OCI-LY1 (cell line): ENCODE measurements at regions not wholly inside any gene's neighbourhood (a gene's known extent, or its start where the extent isn't known, plus 50 kb on each side); places are given as distances from the start of the nearest gene placed in this dataset.

ENCODE experiments used
- H2AFZ ChIP-seq: fragments of 200-600 bp; sonication (generic), shearing (Covaris generic); 2 replicates; pipeline ENCODE4 v1.6.0; 2014; ENCODE audit warnings: antibody characterized with exemption, mild to moderate bottlenecking, low read length
- H3F3A ChIP-seq: fragments of 200-600 bp; sonication (generic), shearing (Covaris generic); 2 replicates; pipeline ENCODE4 v1.6.0; 2014; ENCODE audit warnings: mild to moderate bottlenecking, antibody characterized with exemption, low read length, moderate library complexity; ENCODE audit not compliant: insufficient read depth
- H3K27ac ChIP-seq: fragments of 200-600 bp; sonication (generic); 2 replicates; pipeline ENCODE4 v1.5.1; 2014; ENCODE audit warnings: low read length, mixed run types, mild to moderate bottlenecking, low read depth; ENCODE audit not compliant: poor library complexity, severe bottlenecking
- H3K27me3 ChIP-seq: fragments of 200-600 bp; sonication (generic); 2 replicates; pipeline ENCODE4 v1.6.0; 2014; ENCODE audit warnings: antibody characterized with exemption, mild to moderate bottlenecking, low read length, moderate library complexity; ENCODE audit not compliant: insufficient read depth
- H3K36me3 ChIP-seq: fragments of 200-600 bp; sonication (generic); 2 replicates; pipeline ENCODE4 v1.6.1; 2014; ENCODE audit warnings: mild to moderate bottlenecking, antibody characterized with exemption, low read length, moderate library complexity, mixed read lengths; ENCODE audit not compliant: insufficient read depth
- H3K4me1 ChIP-seq: fragments of 200-600 bp; sonication (generic); 2 replicates; pipeline ENCODE4 v1.5.1; 2014; ENCODE audit warnings: mild to moderate bottlenecking, low read length, moderate library complexity; ENCODE audit not compliant: insufficient read depth, severe bottlenecking
- H3K4me2 ChIP-seq: fragments of 200-600 bp; sonication (generic), shearing (Covaris generic); 2 replicates; pipeline ENCODE4 v1.6.1; 2014; ENCODE audit warnings: low read length
- H3K4me3 ChIP-seq: fragments of 200-600 bp; sonication (generic); 2 replicates; pipeline ENCODE4 v1.5.1; 2014; ENCODE audit warnings: low read length, low read depth, mild to moderate bottlenecking, mixed read lengths; ENCODE audit not compliant: poor library complexity, severe bottlenecking
- H3K79me2 ChIP-seq: fragments of 200-600 bp; shearing (Covaris generic); 2 replicates; pipeline ENCODE4 v1.6.1; 2016; ENCODE audit warnings: mixed run types, low read length, mixed read lengths; ENCODE audit not compliant: insufficient read depth
- H3K9ac ChIP-seq: fragments of 200-600 bp; sonication (generic), shearing (Covaris generic); 2 replicates; pipeline ENCODE4 v1.6.1; 2014; ENCODE audit warnings: mild to moderate bottlenecking, low read length, mixed read lengths
- H3K9me2 ChIP-seq: fragments of 200-600 bp; sonication (generic), shearing (Covaris generic); 2 replicates; pipeline ENCODE4 v1.6.1; 2014; ENCODE audit warnings: low read depth, mild to moderate bottlenecking, low read length, mixed read lengths
- H3K9me3 ChIP-seq: fragments of 200-600 bp; shearing (Covaris generic); 2 replicates; pipeline ENCODE4 v1.6.1; 2014; ENCODE audit warnings: low read length, mixed read lengths
- H4K20me1 ChIP-seq: fragments of 200-600 bp; sonication (generic), shearing (Covaris generic); 2 replicates; pipeline ENCODE4 v1.6.0; 2016; ENCODE audit warnings: mild to moderate bottlenecking, low read length; ENCODE audit not compliant: insufficient read depth
- EZH2 ChIP-seq: fragments of 200-600 bp; sonication (generic), shearing (Covaris generic); IDR thresholded peaks from 2 replicates; pipeline ENCODE4 v1.8.0; 2017; ENCODE audit warnings: borderline replicate concordance, mixed run types, mild to moderate bottlenecking, antibody characterized with exemption, low read length, moderate library complexity, mixed read lengths
- TF ChIP-seq, protein P1 (sequence below): fragments of 200-600 bp; sonication (generic), shearing (Covaris generic); IDR thresholded peaks from 2 replicates; pipeline ENCODE4 v1.5.1; 2017; ENCODE audit warnings: mild to moderate bottlenecking, antibody characterized with exemption, low read length, moderate library complexity, mixed read lengths

GRCh38 chrX:95903975-95904374 lies 780.7 kb upstream of the DIAPH2 start:
- H3K4me2 ChIP-seq: no peak overlapping the region
- H3K27ac ChIP-seq: no peak overlapping the region
- no peak for TF ChIP-seq EZH2
- TF ChIP-seq, protein P1, sequence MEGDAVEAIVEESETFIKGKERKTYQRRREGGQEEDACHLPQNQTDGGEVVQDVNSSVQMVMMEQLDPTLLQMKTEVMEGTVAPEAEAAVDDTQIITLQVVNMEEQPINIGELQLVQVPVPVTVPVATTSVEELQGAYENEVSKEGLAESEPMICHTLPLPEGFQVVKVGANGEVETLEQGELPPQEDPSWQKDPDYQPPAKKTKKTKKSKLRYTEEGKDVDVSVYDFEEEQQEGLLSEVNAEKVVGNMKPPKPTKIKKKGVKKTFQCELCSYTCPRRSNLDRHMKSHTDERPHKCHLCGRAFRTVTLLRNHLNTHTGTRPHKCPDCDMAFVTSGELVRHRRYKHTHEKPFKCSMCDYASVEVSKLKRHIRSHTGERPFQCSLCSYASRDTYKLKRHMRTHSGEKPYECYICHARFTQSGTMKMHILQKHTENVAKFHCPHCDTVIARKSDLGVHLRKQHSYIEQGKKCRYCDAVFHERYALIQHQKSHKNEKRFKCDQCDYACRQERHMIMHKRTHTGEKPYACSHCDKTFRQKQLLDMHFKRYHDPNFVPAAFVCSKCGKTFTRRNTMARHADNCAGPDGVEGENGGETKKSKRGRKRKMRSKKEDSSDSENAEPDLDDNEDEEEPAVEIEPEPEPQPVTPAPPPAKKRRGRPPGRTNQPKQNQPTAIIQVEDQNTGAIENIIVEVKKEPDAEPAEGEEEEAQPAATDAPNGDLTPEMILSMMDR: no peak
- H3K9ac ChIP-seq: no peak overlapping the region
- no peaks in the 10 kb centered on the region for H3F3A ChIP-seq
- H3K9me3 ChIP-seq: no peaks in the 10 kb centered on the region
- H3K9me2 ChIP-seq: no peaks in the 10 kb centered on the region
- H4K20me1 ChIP-seq: no peaks in the 10 kb centered on the region
- no peaks in the 10 kb centered on the region for H3K4me1 ChIP-seq
- no peaks in the 10 kb centered on the region for H3K79me2 ChIP-seq
- H3K4me3 ChIP-seq: no peak overlapping the region
- H3K36me3 ChIP-seq: no peaks in the 10 kb centered on the region
- H2AFZ ChIP-seq: no peak overlapping the region
- no peaks in the 10 kb centered on the region for H3K27me3 ChIP-seq

DNA sequence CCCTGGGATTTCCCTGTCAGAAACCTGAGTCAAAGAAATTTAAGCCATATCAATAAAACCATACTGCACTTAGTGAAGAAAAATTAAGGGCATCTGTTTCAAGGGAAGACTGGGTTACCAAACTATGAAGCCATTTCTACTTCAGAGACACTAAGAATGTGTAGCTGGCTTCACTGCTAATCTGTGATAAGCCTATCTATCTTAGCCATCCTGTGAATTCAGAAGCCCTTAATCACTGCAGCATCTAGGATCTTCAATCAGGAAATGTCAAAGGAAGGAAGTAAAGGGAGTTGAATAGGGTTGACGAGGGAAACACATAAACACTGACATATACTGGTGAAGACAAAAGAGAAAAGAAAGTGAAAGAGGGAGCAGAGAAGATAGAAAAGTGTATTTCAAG lies 777.6 kb upstream of the DIAPH2 start:
- Histone ChIP-seq H3K27me3 (no peaks in the 10 kb centered on the region), H3K4me3 (no peak overlapping the region), H3K9me3 (no peaks in the 10 kb centered on the region), H3K9ac (no peak overlapping the region), H3K27ac (no peak overlapping the region), H3F3A (no peaks in the 10 kb centered on the region), H2AFZ (no peak overlapping the region), H3K9me2 (no peaks in the 10 kb centered on the region), H3K4me1 (no peaks in the 10 kb centered on the region), H4K20me1 (no peaks in the 10 kb centered on the region), H3K79me2 (no peaks in the 10 kb centered on the region), H3K4me2 (no peak overlapping the region), H3K36me3 (no peaks in the 10 kb centered on the region)
- no peak for TF ChIP-seq EZH2
- TF ChIP-seq, protein P1: no peak

DNA sequence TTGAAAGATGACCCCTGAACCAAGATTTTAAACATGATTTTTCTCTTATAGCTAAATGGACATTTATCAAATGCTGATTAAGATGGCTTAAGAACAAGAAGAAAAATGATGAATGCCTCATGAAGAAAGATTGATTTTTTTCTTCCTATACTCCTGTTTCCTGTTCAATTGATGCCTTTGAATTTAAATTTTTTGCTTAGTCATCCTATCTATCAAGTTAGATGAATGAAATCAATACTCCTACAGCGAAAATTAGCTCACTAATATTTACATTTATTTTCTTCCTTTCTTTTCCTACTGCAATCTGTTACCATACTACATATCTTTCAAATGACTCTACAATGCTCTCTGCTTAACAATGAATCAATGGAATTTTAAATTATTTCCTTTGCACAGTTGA lies 773.6 kb upstream of the DIAPH2 start:
- no peak overlapping the region for H3K4me3 ChIP-seq
- no peaks in the 10 kb centered on the region for H3K36me3 ChIP-seq
- TF ChIP-seq, protein P1: no peak
- no peak for TF ChIP-seq EZH2
- H3K27ac ChIP-seq: no peak overlapping the region
- H3K4me1 ChIP-seq: no peaks in the 10 kb centered on the region
- H3K9me3 ChIP-seq: no peaks in the 10 kb centered on the region
- no peaks in the 10 kb centered on the region for H3K9me2 ChIP-seq
- no peak overlapping the region for H3K4me2 ChIP-seq
- no peaks in the 10 kb centered on the region for H3K79me2 ChIP-seq
- H2AFZ ChIP-seq: no peak overlapping the region
- H3K9ac ChIP-seq: no peak overlapping the region
- H3K27me3 ChIP-seq: no peaks in the 10 kb centered on the region
- H3F3A ChIP-seq: no peaks in the 10 kb centered on the region
- H4K20me1 ChIP-seq: no peaks in the 10 kb centered on the region
